ENCODE measurements at regions not wholly inside any gene's neighbourhood (a gene's known extent, or its start where the extent isn't known, plus 50 kb on each side); places are given as distances from the start of the nearest gene placed in this dataset.

GRCh38 chr4:45855857-45856256 lies 268.0 kb downstream of the GABRG1 start:
- no peaks in the 10 kb centered on the region for H3K9me3 ChIP-seq (ENCODE audit: low read length)
- CTCF ChIA-PET, result no interaction called here
- no peak overlapping the region for H3K4me2 ChIP-seq (ENCODE audit: low read length)
- no peaks in the 10 kb centered on the region for H3K4me1 ChIP-seq (ENCODE audit: insufficient read depth, low read length)
- no peak overlapping the region for H2AFZ ChIP-seq (ENCODE audit: low read length)
- H4K20me1 ChIP-seq (ENCODE audit: low read length), result no peaks in the 10 kb centered on the region
- no peaks in the 10 kb centered on the region for H3K79me2 ChIP-seq (ENCODE audit: low read length)
- H3K27ac ChIP-seq (ENCODE audit: low read length), result no peak overlapping the region
- no peak overlapping the region for H3K9ac ChIP-seq (ENCODE audit: low read length)
- POLR2A ChIA-PET (ENCODE audit: unreplicated experiment), result no interaction called here
- intact Hi-C loops (cut with micrococcal nuclease), result no loop called here
- ATAC-seq (no peak), DNase-seq (no peak)
- H3K27me3 ChIP-seq (ENCODE audit: low read length), result no peaks in the 10 kb centered on the region
- H3K4me3 ChIP-seq (ENCODE audit: low read length), result no peak overlapping the region
- TF ChIP-seq CTCF (conservative IDR thresholded peaks at IDR 0.05; ENCODE audit: low read depth, low read length) (no peak), EZH2 (IDR thresholded peaks at IDR 0.05; ENCODE audit: low read length, unreplicated experiment) (no peak), EZH2phosphoT487 (IDR thresholded peaks at IDR 0.05; ENCODE audit: borderline replicate concordance, low read length) (no peak)
- H3F3A ChIP-seq (ENCODE audit: low read length, unreplicated experiment), result no peaks in the 10 kb centered on the region
- no peaks in the 10 kb centered on the region for H3K36me3 ChIP-seq (ENCODE audit: low read depth, low read length)
- no TSS peak for BruUV-seq (replicated peaks)
- H3K9me2 ChIP-seq (replicated peaks; ENCODE audit: low read length), result no peaks in the 10 kb centered on the region

GRCh38 chr4:45846016-45846415 lies 277.8 kb downstream of the GABRG1 start:
- Histone ChIP-seq H4K20me1 (ENCODE audit: low read length) (no peaks in the 10 kb centered on the region), H3F3A (ENCODE audit: low read length, unreplicated experiment) (no peaks in the 10 kb centered on the region), H3K79me2 (ENCODE audit: low read length) (no peaks in the 10 kb centered on the region), H2AFZ (ENCODE audit: low read length) (no peak overlapping the region), H3K9me3 (ENCODE audit: low read length) (no peaks in the 10 kb centered on the region), H3K9me2 (replicated peaks; ENCODE audit: low read length) (no peaks in the 10 kb centered on the region), H3K27ac (ENCODE audit: low read length) (no peak overlapping the region), H3K27me3 (ENCODE audit: low read length) (no peaks in the 10 kb centered on the region), H3K4me3 (ENCODE audit: low read length) (no peak overlapping the region), H3K9ac (ENCODE audit: low read length) (no peak overlapping the region), H3K4me1 (ENCODE audit: insufficient read depth, low read length) (no peaks in the 10 kb centered on the region), H3K36me3 (ENCODE audit: low read depth, low read length) (no peaks in the 10 kb centered on the region), H3K4me2 (ENCODE audit: low read length) (no peak overlapping the region)
- no peak for DNase-seq
- ChIA-PET POLR2A (ENCODE audit: unreplicated experiment) (no interaction called here), CTCF (no interaction called here)
- intact Hi-C loops (cut with micrococcal nuclease), result no loop called here
- no peak for TF ChIP-seq EZH2phosphoT487 (IDR thresholded peaks at IDR 0.05; ENCODE audit: borderline replicate concordance, low read length)
- TF ChIP-seq EZH2 (IDR thresholded peaks at IDR 0.05; ENCODE audit: low read length, unreplicated experiment), result no peak
- no peak for TF ChIP-seq CTCF (conservative IDR thresholded peaks at IDR 0.05; ENCODE audit: low read depth, low read length)
- ATAC-seq, result no peak
- no TSS peak for BruUV-seq (replicated peaks)

GRCh38 chr4:45841791-45842190 lies 282.1 kb downstream of the GABRG1 start:
- H2AFZ ChIP-seq (ENCODE audit: low read length), result no peak overlapping the region
- no peaks in the 10 kb centered on the region for H3K9me2 ChIP-seq (replicated peaks; ENCODE audit: low read length)
- H4K20me1 ChIP-seq (ENCODE audit: low read length), result no peaks in the 10 kb centered on the region
- H3K27ac ChIP-seq (ENCODE audit: low read length), result no peak overlapping the region
- H3K4me2 ChIP-seq (ENCODE audit: low read length), result no peak overlapping the region
- no peak for ATAC-seq
- no peak for DNase-seq
- CTCF ChIA-PET, result no interaction called here
- H3K79me2 ChIP-seq (ENCODE audit: low read length), result no peaks in the 10 kb centered on the region
- POLR2A ChIA-PET (ENCODE audit: unreplicated experiment), result no interaction called here
- H3K36me3 ChIP-seq (ENCODE audit: low read depth, low read length), result no peaks in the 10 kb centered on the region
- intact Hi-C loops (cut with micrococcal nuclease), result no loop called here
- no peaks in the 10 kb centered on the region for H3K27me3 ChIP-seq (ENCODE audit: low read length)
- H3K9ac ChIP-seq (ENCODE audit: low read length), result no peak overlapping the region
- TF ChIP-seq EZH2phosphoT487 (IDR thresholded peaks at IDR 0.05; ENCODE audit: borderline replicate concordance, low read length), result no peak
- TF ChIP-seq CTCF (conservative IDR thresholded peaks at IDR 0.05; ENCODE audit: low read depth, low read length), result no peak
- no peak for TF ChIP-seq EZH2 (IDR thresholded peaks at IDR 0.05; ENCODE audit: low read length, unreplicated experiment)
- H3K4me1 ChIP-seq (ENCODE audit: insufficient read depth, low read length), result no peaks in the 10 kb centered on the region
- H3K4me3 ChIP-seq (ENCODE audit: low read length), result no peak overlapping the region
- BruUV-seq (replicated peaks), result no TSS peak
- H3F3A ChIP-seq (ENCODE audit: low read length, unreplicated experiment), result no peaks in the 10 kb centered on the region
- no peaks in the 10 kb centered on the region for H3K9me3 ChIP-seq (ENCODE audit: low read length)
